ENCODE measurements at regions not wholly inside any gene's neighbourhood (a gene's known extent, or its start where the extent isn't known, plus 50 kb on each side); places are given as distances from the start of the nearest gene placed in this dataset.

DNA sequence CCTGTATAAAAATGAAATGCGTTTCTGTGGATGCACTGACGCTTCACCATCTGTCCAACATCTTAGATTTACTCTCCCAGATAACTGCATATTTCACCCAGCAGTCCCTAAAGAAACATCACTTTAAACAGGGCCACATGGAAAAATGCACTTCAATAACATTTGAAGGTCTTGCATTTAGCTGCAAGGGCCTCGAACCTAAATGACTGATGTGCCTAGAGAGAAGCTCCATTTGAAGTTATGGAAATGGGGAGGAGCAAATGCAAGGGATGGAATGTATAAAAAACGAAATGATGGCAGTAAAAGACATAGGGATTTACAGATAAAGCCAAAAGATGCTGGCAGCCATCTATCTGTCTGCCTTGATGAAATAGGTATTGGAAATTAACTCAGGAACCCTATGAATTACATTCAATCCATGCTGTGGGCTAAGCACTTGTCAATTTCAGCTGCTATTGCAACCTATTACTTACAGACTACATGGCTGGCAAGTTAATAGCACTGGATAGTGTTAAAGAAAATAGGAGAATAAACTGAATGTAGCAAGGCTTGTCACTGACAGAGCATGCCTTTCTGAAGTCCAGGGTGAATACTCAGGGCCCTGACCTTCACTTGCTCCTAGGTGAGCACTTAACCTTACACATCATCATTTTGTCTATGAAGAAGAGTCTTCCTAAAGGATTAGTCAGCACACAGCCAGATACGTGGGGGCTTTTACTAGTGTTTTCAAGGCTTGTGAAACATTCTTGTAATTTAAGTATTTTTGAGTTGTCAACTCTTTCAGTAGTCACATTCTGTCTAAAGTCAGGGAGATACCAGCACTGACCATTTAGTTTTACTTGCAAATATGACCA lies 963.4 kb downstream of the PCDH17 start:
- TF ChIP-seq, protein P1, sequence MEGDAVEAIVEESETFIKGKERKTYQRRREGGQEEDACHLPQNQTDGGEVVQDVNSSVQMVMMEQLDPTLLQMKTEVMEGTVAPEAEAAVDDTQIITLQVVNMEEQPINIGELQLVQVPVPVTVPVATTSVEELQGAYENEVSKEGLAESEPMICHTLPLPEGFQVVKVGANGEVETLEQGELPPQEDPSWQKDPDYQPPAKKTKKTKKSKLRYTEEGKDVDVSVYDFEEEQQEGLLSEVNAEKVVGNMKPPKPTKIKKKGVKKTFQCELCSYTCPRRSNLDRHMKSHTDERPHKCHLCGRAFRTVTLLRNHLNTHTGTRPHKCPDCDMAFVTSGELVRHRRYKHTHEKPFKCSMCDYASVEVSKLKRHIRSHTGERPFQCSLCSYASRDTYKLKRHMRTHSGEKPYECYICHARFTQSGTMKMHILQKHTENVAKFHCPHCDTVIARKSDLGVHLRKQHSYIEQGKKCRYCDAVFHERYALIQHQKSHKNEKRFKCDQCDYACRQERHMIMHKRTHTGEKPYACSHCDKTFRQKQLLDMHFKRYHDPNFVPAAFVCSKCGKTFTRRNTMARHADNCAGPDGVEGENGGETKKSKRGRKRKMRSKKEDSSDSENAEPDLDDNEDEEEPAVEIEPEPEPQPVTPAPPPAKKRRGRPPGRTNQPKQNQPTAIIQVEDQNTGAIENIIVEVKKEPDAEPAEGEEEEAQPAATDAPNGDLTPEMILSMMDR (IDR thresholded peaks at IDR 0.05), result no peak
- TF ChIP-seq EP300 (IDR thresholded peaks at IDR 0.05) (no peak), POLR2A (IDR thresholded peaks at IDR 0.05) (no peak)

All from tibial nerve (tissue), 4 donors.